Central memory CD8-positive, alpha-beta T cell (primary cell): ENCODE measurements at regions not wholly inside any gene's neighbourhood (a gene's known extent, or its start where the extent isn't known, plus 50 kb on each side); places are given as distances from the start of the nearest gene placed in this dataset.
"Not testable (repeated sequence)": the region's sequence is repeated elsewhere in the genome, so short reads cannot be mapped to it uniquely, and the experiment has no call there.

Experiments used
- ATAC-seq: fragments of 150-1000 bp; cut with Tn5 transposase; replicated peaks from 2 replicates; pipeline ENCODE4 v1.10.0; 2022; ENCODE audit warnings: mild to moderate bottlenecking, moderate FRiP score, moderate number of reproducible peaks; ENCODE audit not compliant: poor library complexity, severe bottlenecking; ENCODE audit errors: extremely low read depth
- DNase-seq, 2 donors: peaks; one replicate each; pipeline ENCODE4 v3.0.0; 2021; ENCODE audit warnings: low spot score in 2 of 2
- H3K27ac Mint-ChIP-seq: one replicate; pipeline ENCODE4 v1.8.0; 2022; ENCODE audit warnings: low read depth, mild to moderate bottlenecking, moderate library complexity, mixed read lengths
- H3K27me3 Mint-ChIP-seq: one replicate; pipeline ENCODE4 v1.8.0; 2022; ENCODE audit warnings: mixed read lengths
- H3K36me3 Mint-ChIP-seq: one replicate; pipeline ENCODE4 v1.8.0; 2022; ENCODE audit warnings: mild to moderate bottlenecking, moderate library complexity, mixed read lengths; ENCODE audit not compliant: insufficient read depth
- H3K4me1 Mint-ChIP-seq: one replicate; pipeline ENCODE4 v1.8.0; 2022; ENCODE audit warnings: mixed read lengths
- H3K4me3 Mint-ChIP-seq: one replicate; pipeline ENCODE4 v1.8.0; 2022; ENCODE audit warnings: mild to moderate bottlenecking, moderate library complexity, mixed read lengths
- H3K9me3 Mint-ChIP-seq: one replicate; pipeline ENCODE4 v1.8.0; 2022; ENCODE audit warnings: mixed read lengths

DNA sequence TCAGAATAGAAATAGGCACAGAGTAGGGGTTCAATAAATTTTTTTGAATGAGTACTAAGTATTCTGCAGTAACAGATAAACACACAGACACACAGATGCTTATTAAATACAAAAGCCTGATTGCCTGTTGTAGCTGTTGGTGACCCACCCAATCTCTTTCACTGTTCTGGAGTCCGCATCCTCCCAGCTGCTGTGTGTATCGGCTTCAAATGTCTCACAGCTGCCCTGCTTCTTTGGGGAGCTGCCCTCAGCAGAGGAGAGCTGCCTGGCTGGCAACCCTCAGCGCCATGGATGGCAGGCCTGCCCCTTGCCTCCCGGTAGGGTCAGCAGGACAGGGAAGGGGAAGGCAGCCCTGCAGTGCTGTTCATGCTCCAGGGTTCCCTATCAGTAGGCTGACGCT is 50.5 kb upstream of the PRNP start:
- no peak for DNase-seq
- Mint-ChIP-seq H3K4me1 (no peaks in the 10 kb centered on the region), H3K4me3 (no peak overlapping the region), H3K27ac (no peak overlapping the region), H3K9me3 (no peaks in the 10 kb centered on the region), H3K27me3 (peaks cover 16% of the 10 kb centered on the region), H3K36me3 (no peaks in the 10 kb centered on the region)
- no peak for ATAC-seq

DNA sequence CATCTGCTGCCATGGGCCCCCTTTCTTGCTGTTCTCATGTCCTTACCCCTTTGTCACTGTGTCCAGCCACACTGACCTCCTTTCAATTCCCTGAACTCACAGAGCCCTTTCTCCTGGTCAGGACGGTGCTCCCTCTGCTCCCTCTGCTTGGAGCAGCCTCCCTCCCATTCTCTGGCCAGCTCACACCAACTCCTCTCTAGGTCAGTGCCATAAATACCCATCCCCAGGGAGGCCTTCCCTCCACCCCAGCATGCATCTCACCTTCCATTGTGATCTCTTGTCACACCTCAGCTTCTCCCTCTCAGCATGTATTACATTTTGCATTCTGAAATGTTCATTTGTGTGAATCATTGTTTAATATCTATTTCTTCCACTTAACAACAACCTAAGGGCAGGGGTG is 50.9 kb upstream of the PRNP start:
- DNase-seq (no peak), ATAC-seq (no peak)
- H3K36me3 Mint-ChIP-seq, result no peaks in the 10 kb centered on the region
- peaks cover 16% of the 10 kb centered on the region for H3K27me3 Mint-ChIP-seq
- no peak overlapping the region for H3K27ac Mint-ChIP-seq
- no peaks in the 10 kb centered on the region for H3K4me1 Mint-ChIP-seq
- H3K9me3 Mint-ChIP-seq, result no peaks in the 10 kb centered on the region
- no peak overlapping the region for H3K4me3 Mint-ChIP-seq

DNA sequence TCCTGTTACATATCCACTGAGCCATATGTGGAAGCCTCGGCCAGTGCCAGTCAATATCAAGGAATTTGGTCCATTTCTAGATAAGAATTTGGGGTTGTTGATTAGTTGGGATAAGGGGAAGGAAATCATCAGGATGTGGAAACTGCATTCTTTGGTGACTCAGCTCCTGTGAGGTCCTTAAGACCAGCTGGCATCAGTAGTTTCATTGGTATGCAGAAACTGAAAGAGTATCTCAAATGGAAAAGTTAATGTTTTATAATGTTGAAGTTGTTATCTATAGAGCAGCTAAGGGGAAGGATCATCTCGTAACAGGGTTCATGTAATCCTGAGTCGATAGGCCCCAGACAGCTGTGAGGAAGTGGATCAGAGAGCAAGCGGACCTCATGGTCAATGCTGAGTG is 52.5 kb upstream of the PRNP start:
- ATAC-seq (no peak), DNase-seq (no peak)
- no peaks in the 10 kb centered on the region for H3K4me1 Mint-ChIP-seq
- H3K27ac Mint-ChIP-seq, result no peak overlapping the region
- no peak overlapping the region for H3K4me3 Mint-ChIP-seq
- H3K36me3 Mint-ChIP-seq, result no peaks in the 10 kb centered on the region
- no peaks in the 10 kb centered on the region for H3K9me3 Mint-ChIP-seq
- peaks cover 9% of the 10 kb centered on the region for H3K27me3 Mint-ChIP-seq

DNA sequence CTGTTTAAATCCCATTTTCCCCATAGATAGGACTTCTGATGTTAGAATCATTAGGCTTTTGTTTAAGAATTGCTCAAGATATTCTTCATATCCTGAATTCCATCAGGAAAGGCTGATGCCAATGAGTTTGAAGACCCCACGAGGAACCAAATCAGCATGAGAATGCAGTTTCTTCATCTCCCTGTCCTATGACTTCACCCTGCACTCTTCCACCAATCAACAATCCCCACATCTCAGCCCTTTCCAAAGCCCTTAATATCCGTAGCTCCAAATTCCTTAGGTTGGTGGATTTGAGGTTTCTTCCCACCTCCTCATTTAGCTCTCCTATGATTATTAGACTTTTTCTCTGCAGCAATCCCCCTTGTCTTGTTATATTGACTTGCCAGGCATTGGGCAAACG is 52.9 kb upstream of the PRNP start:
- H3K4me1 Mint-ChIP-seq, result no peaks in the 10 kb centered on the region
- DNase-seq (no peak), ATAC-seq (no peak)
- peaks cover 9% of the 10 kb centered on the region for H3K27me3 Mint-ChIP-seq
- no peak overlapping the region for H3K4me3 Mint-ChIP-seq
- no peak overlapping the region for H3K27ac Mint-ChIP-seq
- no peaks in the 10 kb centered on the region for H3K9me3 Mint-ChIP-seq
- no peaks in the 10 kb centered on the region for H3K36me3 Mint-ChIP-seq

DNA sequence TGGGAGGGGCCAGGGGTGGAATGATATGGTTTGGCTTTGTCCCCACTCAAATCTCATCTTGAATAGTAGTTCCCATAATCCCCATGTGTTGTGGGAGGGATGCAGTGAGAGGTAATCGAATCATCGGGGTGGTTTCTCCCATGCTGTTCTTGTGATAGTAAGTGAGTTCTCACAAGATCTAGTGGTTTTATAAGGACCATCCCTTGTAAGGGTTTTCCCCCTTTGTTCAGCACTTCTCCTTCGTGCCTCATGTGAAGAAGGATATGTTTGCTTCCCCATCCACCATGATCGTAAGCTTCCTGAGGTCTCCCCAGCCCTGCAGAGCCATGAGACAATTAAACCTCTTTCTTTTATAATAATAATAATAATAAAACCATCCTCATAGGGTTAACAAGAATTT is 53.4 kb upstream of the PRNP start:
- no peak overlapping the region for H3K4me3 Mint-ChIP-seq
- ATAC-seq (no peak), DNase-seq (no peak)
- no peaks in the 10 kb centered on the region for H3K4me1 Mint-ChIP-seq
- H3K9me3 Mint-ChIP-seq, result no peaks in the 10 kb centered on the region
- peaks cover 9% of the 10 kb centered on the region for H3K27me3 Mint-ChIP-seq
- H3K36me3 Mint-ChIP-seq, result no peaks in the 10 kb centered on the region
- no peak overlapping the region for H3K27ac Mint-ChIP-seq

DNA sequence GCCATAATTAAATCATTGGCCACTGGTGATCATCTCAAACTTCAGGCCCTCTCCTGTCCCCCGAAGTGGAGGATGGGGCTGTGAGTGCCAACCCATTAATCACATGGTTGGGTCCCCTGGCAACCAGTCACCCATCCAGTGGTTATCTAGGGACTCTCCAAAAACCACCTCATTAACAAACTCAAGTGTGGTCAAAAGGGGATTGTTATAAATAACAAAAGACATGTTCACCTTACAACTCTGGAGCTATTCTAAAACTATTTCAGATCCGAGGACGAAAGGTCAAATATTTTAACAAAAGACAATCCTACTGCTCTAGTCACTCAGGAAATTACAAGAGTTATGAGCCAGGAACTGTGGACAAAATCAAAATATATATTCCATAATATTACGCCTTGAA is 60.0 kb upstream of the PRNP start:
- no peaks in the 10 kb centered on the region for H3K36me3 Mint-ChIP-seq
- H3K4me1 Mint-ChIP-seq, result no peaks in the 10 kb centered on the region
- H3K4me3 Mint-ChIP-seq, result no peak overlapping the region
- H3K27ac Mint-ChIP-seq, result no peak overlapping the region
- peaks cover 50% of the 10 kb centered on the region for H3K27me3 Mint-ChIP-seq
- no peak for DNase-seq
- no peaks in the 10 kb centered on the region for H3K9me3 Mint-ChIP-seq
- ATAC-seq, result no peak

DNA sequence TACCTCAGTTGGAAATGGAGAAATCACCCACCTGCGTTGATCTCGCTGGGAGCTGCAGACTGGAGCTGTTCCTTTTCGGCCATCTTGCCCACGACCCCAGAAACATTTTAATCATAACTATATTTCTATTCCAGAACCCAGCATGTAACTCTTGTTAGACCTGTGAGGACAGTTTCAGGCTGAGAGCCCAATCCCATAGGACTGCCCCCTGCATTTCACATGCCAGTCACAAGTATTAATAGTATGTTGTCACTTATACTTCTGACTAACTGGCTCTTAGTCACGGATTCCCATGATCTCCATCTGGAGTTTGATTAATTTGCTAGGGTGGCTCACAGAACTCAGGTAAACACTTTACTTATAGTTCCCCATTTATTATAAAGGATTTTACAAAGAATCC is 60.6 kb upstream of the PRNP start:
- no peaks in the 10 kb centered on the region for H3K9me3 Mint-ChIP-seq
- DNase-seq (no peak), ATAC-seq (no peak)
- H3K27ac Mint-ChIP-seq, result no peak overlapping the region
- H3K27me3 Mint-ChIP-seq, result peaks cover 51% of the 10 kb centered on the region
- no peaks in the 10 kb centered on the region for H3K4me1 Mint-ChIP-seq
- H3K36me3 Mint-ChIP-seq, result no peaks in the 10 kb centered on the region
- H3K4me3 Mint-ChIP-seq, result no peak overlapping the region

DNA sequence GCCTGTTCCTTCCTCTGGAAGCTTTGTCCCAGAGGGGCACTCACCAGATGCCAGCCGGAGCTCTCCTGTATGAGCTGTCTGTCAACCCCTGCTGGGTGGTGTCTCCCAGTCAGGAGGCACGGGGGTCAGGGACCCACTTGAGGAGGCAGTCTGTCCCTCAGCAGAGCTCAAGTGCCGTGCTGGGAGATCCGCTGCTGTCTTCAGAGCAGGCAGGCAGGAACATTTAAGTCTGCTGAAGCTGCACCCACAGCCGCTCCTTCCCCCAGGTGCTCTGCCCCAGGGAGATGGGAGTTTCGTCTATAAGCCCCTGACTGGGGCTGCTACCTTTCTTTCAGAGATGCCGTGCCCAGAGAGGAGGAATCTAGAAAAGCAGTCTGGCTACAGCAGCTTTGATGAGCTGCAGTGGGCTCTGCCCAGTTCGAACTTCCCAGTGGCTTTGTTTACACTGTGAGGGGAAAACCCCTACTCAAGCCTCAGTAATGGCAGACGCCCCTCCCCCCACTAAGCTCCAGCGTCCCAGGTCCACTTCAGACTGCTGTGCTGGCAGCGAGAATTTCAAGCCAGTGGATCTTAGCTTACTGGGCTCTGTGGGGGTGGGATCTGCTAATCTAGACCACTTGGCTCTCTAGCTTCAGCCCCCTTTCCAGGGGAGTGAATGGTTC is 61.5 kb upstream of the PRNP start:
- H3K36me3 Mint-ChIP-seq, H3K9me3 Mint-ChIP-seq, H3K27ac Mint-ChIP-seq, H3K4me3 Mint-ChIP-seq, DNase-seq, H3K4me1 Mint-ChIP-seq, ATAC-seq: not testable (repeated sequence)
- peaks cover 54% of the 10 kb centered on the region for H3K27me3 Mint-ChIP-seq

DNA sequence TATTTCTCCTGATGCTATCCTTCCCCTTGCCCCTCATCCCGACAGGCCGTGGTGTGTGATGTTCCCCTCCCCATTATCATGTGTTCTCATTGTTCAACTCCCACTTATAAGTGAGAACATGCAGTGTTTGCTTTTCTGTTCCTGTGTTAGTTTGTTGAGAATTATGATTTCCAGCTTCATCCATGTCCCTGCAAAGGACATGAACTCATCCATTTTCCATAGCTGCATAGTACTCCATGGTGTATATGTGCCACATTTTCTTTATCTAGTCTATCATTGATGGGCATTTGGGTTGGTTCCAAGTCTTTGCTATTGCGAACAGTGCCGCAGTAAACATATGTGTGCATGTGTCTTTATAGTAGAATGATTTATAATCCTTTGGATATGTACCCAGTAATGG is 67.1 kb upstream of the PRNP start:
- not testable (repeated sequence) for ATAC-seq, H3K4me1 Mint-ChIP-seq, H3K36me3 Mint-ChIP-seq, H3K9me3 Mint-ChIP-seq, H3K4me3 Mint-ChIP-seq, DNase-seq, H3K27ac Mint-ChIP-seq
- peaks cover 29% of the 10 kb centered on the region for H3K27me3 Mint-ChIP-seq

DNA sequence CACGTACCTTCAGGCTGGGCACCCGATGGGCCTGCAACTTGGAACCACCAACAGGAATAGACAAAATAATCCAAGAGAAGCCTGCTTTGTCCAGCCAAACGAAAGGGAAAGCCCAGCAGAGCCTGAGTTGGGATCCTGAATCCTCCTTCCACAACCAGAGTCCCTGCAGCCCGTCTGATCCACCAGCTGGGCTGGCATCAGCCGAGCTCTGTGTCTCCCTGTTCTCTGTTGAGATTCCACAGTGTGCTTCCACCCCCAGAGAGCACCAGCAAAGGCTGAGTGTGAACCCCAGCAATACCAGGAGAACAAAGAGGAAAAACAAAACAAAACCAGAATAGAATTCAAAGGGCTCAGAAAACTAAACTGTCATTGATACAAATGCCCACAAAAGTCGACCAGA is 68.8 kb upstream of the PRNP start:
- DNase-seq (no peak), ATAC-seq (no peak)
- Mint-ChIP-seq H3K27me3 (peaks cover 26% of the 10 kb centered on the region), H3K4me3 (no peak overlapping the region), H3K9me3 (no peaks in the 10 kb centered on the region), H3K27ac (no peak overlapping the region), H3K4me1 (no peaks in the 10 kb centered on the region), H3K36me3 (peaks cover 2% of the 10 kb centered on the region)

DNA sequence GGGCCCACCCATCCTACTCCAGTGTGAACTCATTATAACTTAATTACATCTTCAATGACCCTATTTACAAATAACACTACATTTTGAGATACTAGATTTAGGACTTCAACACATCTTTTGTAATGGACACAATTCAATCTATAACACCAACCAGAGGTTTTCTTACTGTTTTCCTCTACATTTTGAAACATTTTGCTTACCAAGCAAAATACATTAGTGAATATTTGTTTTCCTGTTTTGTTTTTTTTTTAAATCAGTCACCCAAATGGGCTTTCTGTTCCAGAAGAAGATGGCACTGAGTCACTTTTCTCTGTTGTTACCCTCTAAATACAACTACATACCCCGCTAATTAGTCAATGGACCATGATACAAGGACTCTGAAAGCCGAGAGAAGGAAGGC is 69.2 kb upstream of the PRNP start:
- no peak for DNase-seq
- H3K9me3 Mint-ChIP-seq, result no peaks in the 10 kb centered on the region
- H3K27me3 Mint-ChIP-seq, result peaks cover 26% of the 10 kb centered on the region
- H3K4me1 Mint-ChIP-seq, result no peaks in the 10 kb centered on the region
- no peak overlapping the region for H3K27ac Mint-ChIP-seq
- ATAC-seq, result no peak
- peaks cover 2% of the 10 kb centered on the region for H3K36me3 Mint-ChIP-seq
- no peak overlapping the region for H3K4me3 Mint-ChIP-seq

DNA sequence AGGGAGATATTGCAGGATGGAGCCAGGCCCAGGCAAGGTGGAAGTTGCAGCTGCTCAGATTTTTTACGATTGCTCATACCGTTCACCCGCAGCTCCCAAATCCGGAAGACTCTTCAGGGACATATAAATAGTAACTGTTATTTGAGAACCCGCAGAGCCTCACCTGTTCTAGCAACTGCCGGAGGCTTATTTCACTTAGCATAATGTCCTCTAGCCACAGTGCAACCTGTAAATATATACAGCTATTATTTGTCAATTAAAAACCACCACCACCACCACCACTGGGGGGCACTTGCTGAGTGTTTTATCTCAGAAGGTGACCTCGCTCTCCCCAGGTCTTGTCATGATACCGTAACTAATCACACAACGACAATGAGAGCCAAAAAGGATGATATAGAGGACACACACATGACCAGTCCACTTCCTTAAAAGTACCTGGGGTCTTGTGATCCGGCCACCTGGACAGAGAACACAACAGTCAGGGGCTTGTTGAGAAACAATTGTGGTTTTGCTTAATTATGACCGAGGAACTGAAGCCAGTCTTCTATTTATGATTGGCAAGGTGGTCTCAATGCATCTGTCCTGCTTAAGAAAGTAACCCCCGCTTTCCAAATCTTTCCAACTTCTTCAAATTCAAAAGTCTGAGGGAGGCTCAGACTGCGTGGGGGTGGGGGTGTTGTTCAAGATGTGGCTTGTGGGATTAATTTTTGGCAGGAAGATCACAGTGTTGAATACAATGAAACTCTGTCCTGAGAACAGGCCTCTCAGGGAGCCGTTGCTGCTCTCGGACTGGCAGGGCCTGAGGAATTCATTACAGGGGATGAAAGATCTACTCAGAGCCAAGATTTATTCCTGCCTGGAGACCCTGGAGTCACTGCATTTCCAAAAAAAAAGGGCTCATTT is 72.3 kb upstream of the PRNP start:
- DNase-seq (peak; percentile 46 to 49), ATAC-seq (no peak)
- no peaks in the 10 kb centered on the region for H3K4me1 Mint-ChIP-seq
- no peak overlapping the region for H3K27ac Mint-ChIP-seq
- H3K27me3 Mint-ChIP-seq, result peaks cover 14% of the 10 kb centered on the region
- H3K9me3 Mint-ChIP-seq, result no peaks in the 10 kb centered on the region
- H3K36me3 Mint-ChIP-seq, result peaks cover 2% of the 10 kb centered on the region
- no peak overlapping the region for H3K4me3 Mint-ChIP-seq

DNA sequence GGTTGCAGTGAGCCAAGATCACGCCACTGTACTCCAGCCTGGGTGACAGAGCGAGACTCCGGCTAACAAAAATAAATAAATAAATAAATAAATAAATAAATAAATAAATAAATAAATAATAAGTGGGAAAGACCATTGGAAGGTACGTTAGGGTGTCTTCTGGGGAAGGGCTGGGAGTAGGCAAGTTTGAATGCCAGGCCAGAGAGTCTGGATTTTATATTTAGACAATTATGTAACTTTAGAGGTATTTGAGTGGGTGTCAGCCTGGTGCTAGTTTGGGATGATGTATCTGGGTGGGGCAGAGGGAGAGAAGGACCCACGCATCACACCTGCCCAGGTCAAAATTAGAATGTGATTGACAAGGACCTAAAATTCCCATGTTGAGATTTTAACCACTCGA is 73.1 kb upstream of the PRNP start:
- Mint-ChIP-seq H3K27ac (no peak overlapping the region), H3K27me3 (peaks cover 21% of the 10 kb centered on the region), H3K9me3 (no peaks in the 10 kb centered on the region), H3K4me1 (no peaks in the 10 kb centered on the region), H3K4me3 (no peak overlapping the region), H3K36me3 (peaks cover 2% of the 10 kb centered on the region)
- DNase-seq, result no peak
- no peak for ATAC-seq
